Naive thymus-derived CD8-positive, alpha-beta T cell (primary cell): ENCODE measurements at regions not wholly inside any gene's neighbourhood (a gene's known extent, or its start where the extent isn't known, plus 50 kb on each side); places are given as distances from the start of the nearest gene placed in this dataset.
"Not testable (repeated sequence)": the region's sequence is repeated elsewhere in the genome, so short reads cannot be mapped to it uniquely, and the experiment has no call there.

ENCODE experiments used
- ATAC-seq, 2 donors: fragments of 150-1000 bp; cut with Tn5 transposase in 1 of 2; sonication (Bioruptor Pico), chemical (Tn5 transposase) in 1 of 2; 1 replicate in 1 of 2; 2 replicates in 1 of 2; pipeline ENCODE4 v1.10.0; 2021; ENCODE audit warnings: mild to moderate bottlenecking in 2 of 2, moderate library complexity in 2 of 2
- POLR2A ChIA-PET: fragments of 350-600 bp; sonication (Branson Sonifier 250); formaldehyde crosslinking; loops from one replicate; lab custom pipeline; 2021; ENCODE audit warnings: antibody characterized with exemption; lab: Charles Lee
- DNase-seq, 10 donors: peaks; one replicate each; pipeline versions ENCODE4 v3.0.0 to v3.0.0-alpha.2; 2020 to 2022
- H3K27ac Mint-ChIP-seq, 10 donors: one replicate each; pipeline ENCODE4 v1.8.0; 2020 to 2022; ENCODE audit warnings: mild to moderate bottlenecking in 10 of 10, mixed read lengths in 10 of 10, moderate library complexity in 4 of 10, inconsistent platforms in 1 of 10
- H3K27me3 Mint-ChIP-seq, 5 donors: one replicate each; pipeline ENCODE4 v1.8.0; 2021 to 2022; ENCODE audit warnings: mixed read lengths in 5 of 5
- H3K36me3 Mint-ChIP-seq, 3 donors: one replicate each; pipeline ENCODE4 v1.8.0; 2020 to 2022; ENCODE audit warnings: mixed read lengths in 3 of 3, mild to moderate bottlenecking in 2 of 3, inconsistent platforms in 1 of 3
- H3K4me1 Mint-ChIP-seq, 4 donors: one replicate each; pipeline ENCODE4 v1.8.0; 2021 to 2022; ENCODE audit warnings: mixed read lengths in 4 of 4
- H3K4me3 Mint-ChIP-seq, 10 donors: one replicate each; pipeline ENCODE4 v1.8.0; 2020 to 2022; ENCODE audit warnings: mild to moderate bottlenecking in 10 of 10, mixed read lengths in 10 of 10, moderate library complexity in 6 of 10, inconsistent platforms in 1 of 10
- H3K9me3 Mint-ChIP-seq, 9 donors: one replicate each; pipeline ENCODE4 v1.8.0; 2020 to 2022; ENCODE audit warnings: mixed read lengths in 9 of 9, mild to moderate bottlenecking in 3 of 9, inconsistent platforms in 1 of 9, moderate library complexity in 1 of 9

DNA sequence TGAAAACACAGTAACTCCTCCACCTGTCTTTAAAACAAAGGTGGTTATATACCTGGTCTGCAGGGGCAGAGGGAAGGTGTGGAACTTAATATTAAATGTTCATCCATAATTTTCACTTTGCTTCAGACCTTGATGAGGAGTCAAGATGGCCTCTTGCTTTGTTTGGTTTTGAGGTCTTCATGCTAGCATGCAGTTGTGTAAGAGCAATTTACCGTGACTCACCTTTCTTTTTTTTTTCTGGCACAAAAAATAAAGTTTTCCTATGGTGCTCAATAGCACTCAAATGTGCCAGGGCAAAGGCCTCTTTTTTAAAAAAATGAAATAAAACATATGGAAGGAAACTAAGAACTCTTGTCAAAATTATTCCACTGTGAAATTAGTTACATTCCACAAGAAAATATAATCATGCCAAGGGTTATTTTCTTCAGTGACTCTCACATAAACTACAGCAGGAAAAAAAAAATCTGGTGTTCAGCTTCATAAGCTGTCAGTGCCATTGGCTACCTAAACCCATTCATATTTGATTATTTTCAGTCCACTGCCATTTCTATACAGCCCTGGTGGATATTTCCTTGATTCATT lies 128.2 kb downstream of the SLC7A11 start:
- Mint-ChIP-seq H3K4me1 (peaks cover 0 to 9% (median 0%) of the 10 kb centered on the region in 4 donors), H3K9me3 (no peaks in the 10 kb centered on the region), H3K27me3 (peaks cover 0 to 8% (median 0%) of the 10 kb centered on the region in 5 donors), H3K36me3 (no peaks in the 10 kb centered on the region), H3K27ac (no peak overlapping the region), H3K4me3 (no peak overlapping the region)
- POLR2A ChIA-PET, result no interaction called here
- DNase-seq (no peak), ATAC-seq (no peak)

DNA sequence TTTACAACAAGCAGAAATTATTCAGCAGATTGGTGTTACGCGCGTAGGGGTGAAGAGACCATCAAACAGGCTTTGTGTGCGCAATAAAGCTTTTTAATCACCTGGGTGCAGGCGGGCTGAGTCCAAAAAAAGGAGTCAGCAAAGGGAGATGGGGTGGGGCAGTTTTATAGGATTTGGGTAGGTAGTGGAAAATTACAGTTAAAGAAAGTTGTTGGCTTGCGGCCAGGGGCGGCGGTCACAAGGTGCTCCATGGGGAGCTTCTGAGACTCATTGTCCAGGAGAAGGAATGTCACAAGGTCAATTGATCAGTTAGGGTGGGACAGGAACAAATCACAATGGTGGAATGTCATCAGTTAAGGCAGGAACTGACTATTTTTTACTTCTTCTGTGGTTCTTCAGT lies 129.3 kb downstream of the SLC7A11 start:
- ATAC-seq, H3K36me3 Mint-ChIP-seq, H3K27me3 Mint-ChIP-seq, H3K27ac Mint-ChIP-seq, H3K4me3 Mint-ChIP-seq, H3K9me3 Mint-ChIP-seq, DNase-seq, H3K4me1 Mint-ChIP-seq, POLR2A ChIA-PET: not testable (repeated sequence)

- Mint-ChIP-seq H3K9me3 (no peaks in the 10 kb centered on the region), H3K36me3 (no peaks in the 10 kb centered on the region), H3K27ac (no peak overlapping the region), H3K27me3 (peaks cover 0 to 8% (median 0%) of the 10 kb centered on the region in 5 donors), H3K4me3 (no peak overlapping the region), H3K4me1 (peaks cover 0 to 9% (median 0%) of the 10 kb centered on the region in 4 donors)
- no peak for ATAC-seq
- POLR2A ChIA-PET, result no interaction called here
- DNase-seq, result no peak
Observed at GRCh38 chr4:138112389-138112788, 129.8 kb downstream of the SLC7A11 start.

DNA sequence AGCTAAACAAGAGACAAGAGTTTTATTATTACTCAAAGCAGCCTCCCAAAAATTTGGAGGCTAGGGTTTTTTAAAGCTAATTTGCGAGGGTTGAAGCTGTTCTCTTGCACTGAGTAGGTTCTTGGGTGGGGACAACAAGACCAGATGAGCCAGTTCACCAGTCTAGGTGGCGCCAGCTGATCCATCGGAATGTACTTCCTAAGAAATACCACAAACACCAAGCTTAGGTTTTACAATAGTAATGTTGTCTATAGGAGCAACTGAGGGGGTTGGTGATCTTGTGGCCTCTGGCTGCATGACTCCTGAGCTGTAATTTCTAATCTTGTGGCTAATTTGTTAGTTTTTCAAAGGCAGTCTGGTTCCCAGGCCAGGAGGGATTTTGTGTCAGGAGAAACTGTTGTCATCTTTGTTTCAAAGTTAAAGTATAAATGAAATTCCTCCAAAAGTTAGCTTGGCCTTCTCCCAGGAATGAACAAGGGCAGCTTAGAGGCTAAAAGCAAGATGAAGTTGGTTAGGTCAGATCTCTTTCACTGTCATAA lies 130.6 kb downstream of the SLC7A11 start:
- Mint-ChIP-seq H3K36me3 (no peaks in the 10 kb centered on the region), H3K27ac (no peak overlapping the region), H3K4me3 (no peak overlapping the region), H3K27me3 (peaks cover 0 to 8% (median 0%) of the 10 kb centered on the region in 5 donors), H3K9me3 (no peaks in the 10 kb centered on the region), H3K4me1 (peaks cover 0 to 9% (median 0%) of the 10 kb centered on the region in 4 donors)
- DNase-seq (no peak), ATAC-seq (no peak)
- POLR2A ChIA-PET, result no interaction called here

GRCh38 chr4:138110815-138111214 lies 131.3 kb downstream of the SLC7A11 start:
- DNase-seq (no peak), ATAC-seq (no peak)
- H3K4me3 Mint-ChIP-seq, result no peak overlapping the region
- peaks cover 0 to 8% (median 0%) of the 10 kb centered on the region in 5 donors for H3K27me3 Mint-ChIP-seq
- no peaks in the 10 kb centered on the region for H3K36me3 Mint-ChIP-seq
- no peaks in the 10 kb centered on the region for H3K9me3 Mint-ChIP-seq
- peaks cover 0 to 9% (median 0%) of the 10 kb centered on the region in 4 donors for H3K4me1 Mint-ChIP-seq
- no peak overlapping the region for H3K27ac Mint-ChIP-seq
- POLR2A ChIA-PET, result no interaction called here

DNA sequence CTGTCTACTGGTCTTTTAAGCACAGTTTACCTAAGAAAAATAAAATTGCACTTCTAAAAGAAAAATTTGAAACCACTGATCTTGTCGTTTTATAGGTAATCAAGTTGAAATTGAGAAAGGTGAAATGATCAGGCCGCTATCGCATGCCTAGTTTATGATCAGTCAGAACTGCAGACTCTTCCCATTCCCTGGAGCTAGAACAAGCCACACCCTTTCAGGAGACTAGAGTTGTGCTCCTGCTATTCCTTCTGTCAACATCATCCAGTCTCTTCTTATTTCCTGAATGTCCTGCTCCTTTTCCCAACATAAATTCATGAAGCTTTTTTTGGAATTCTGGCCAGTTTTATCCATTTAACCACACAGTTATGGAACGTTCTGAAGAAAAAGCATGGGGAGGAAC lies 135.1 kb downstream of the SLC7A11 start:
- H3K36me3 Mint-ChIP-seq, result no peaks in the 10 kb centered on the region
- H3K4me1 Mint-ChIP-seq, result no peaks in the 10 kb centered on the region
- DNase-seq (no peak), ATAC-seq (no peak)
- POLR2A ChIA-PET, result no interaction called here
- H3K27ac Mint-ChIP-seq, result no peak overlapping the region
- H3K9me3 Mint-ChIP-seq, result no peaks in the 10 kb centered on the region
- no peaks in the 10 kb centered on the region for H3K27me3 Mint-ChIP-seq
- no peak overlapping the region for H3K4me3 Mint-ChIP-seq

- DNase-seq, result no peak
- Mint-ChIP-seq H3K4me1 (no peaks in the 10 kb centered on the region), H3K27ac (no peak overlapping the region), H3K27me3 (no peaks in the 10 kb centered on the region), H3K4me3 (no peak overlapping the region), H3K36me3 (no peaks in the 10 kb centered on the region), H3K9me3 (no peaks in the 10 kb centered on the region)
- POLR2A ChIA-PET, result no interaction called here
- no peak for ATAC-seq
Observed at GRCh38 chr4:138105331-138105730, 136.8 kb downstream of the SLC7A11 start.

GRCh38 chr4:138104284-138104680 lies 137.9 kb downstream of the SLC7A11 start:
- H3K4me3 Mint-ChIP-seq, result no peak overlapping the region
- DNase-seq, result no peak
- H3K27ac Mint-ChIP-seq, result no peak overlapping the region
- H3K27me3 Mint-ChIP-seq, result no peaks in the 10 kb centered on the region
- no peaks in the 10 kb centered on the region for H3K9me3 Mint-ChIP-seq
- H3K4me1 Mint-ChIP-seq, result no peaks in the 10 kb centered on the region
- no peaks in the 10 kb centered on the region for H3K36me3 Mint-ChIP-seq
- no peak for ATAC-seq
- POLR2A ChIA-PET, result no interaction called here

- Mint-ChIP-seq H3K9me3 (no peaks in the 10 kb centered on the region), H3K4me3 (no peak overlapping the region), H3K27me3 (no peaks in the 10 kb centered on the region), H3K27ac (no peak overlapping the region), H3K36me3 (no peaks in the 10 kb centered on the region), H3K4me1 (no peaks in the 10 kb centered on the region)
- POLR2A ChIA-PET, result no interaction called here
- ATAC-seq (no peak), DNase-seq (no peak)
Observed at GRCh38 chr4:138103597-138104283, 138.4 kb downstream of the SLC7A11 start.

DNA sequence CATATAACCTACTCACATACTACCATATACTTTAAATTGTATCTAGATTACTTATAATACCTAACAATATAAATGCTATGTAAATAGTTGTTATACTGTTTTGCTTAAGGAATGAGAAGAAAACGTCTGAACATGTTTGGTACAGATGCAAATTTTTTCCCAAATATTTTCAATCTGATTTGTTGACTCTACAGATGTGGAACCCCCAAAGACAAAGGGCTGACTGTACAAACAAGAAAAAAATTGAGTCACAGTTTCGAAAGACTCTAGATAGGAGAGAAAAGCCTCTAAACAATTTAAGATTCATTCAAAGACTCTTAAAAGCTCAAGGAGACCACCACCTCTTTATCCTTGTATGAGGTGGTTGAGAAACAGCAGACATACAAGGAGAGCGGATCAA lies 142.8 kb downstream of the SLC7A11 start:
- Mint-ChIP-seq H3K27me3 (peaks cover 0 to 2% (median 0%) of the 10 kb centered on the region in 5 donors), H3K27ac (no peak overlapping the region), H3K9me3 (no peaks in the 10 kb centered on the region), H3K36me3 (no peaks in the 10 kb centered on the region), H3K4me3 (no peak overlapping the region), H3K4me1 (no peaks in the 10 kb centered on the region)
- DNase-seq (no peak), ATAC-seq (no peak)
- POLR2A ChIA-PET, result no interaction called here

GRCh38 chr4:138097912-138098600 lies 144.1 kb downstream of the SLC7A11 start:
- no peak overlapping the region for H3K27ac Mint-ChIP-seq
- no peak for ATAC-seq
- peaks cover 0 to 3% (median 2%) of the 10 kb centered on the region in 5 donors for H3K27me3 Mint-ChIP-seq
- no peaks in the 10 kb centered on the region for H3K4me1 Mint-ChIP-seq
- H3K36me3 Mint-ChIP-seq, result no peaks in the 10 kb centered on the region
- POLR2A ChIA-PET, result no interaction called here
- H3K9me3 Mint-ChIP-seq, result no peaks in the 10 kb centered on the region
- no peak overlapping the region for H3K4me3 Mint-ChIP-seq
- no peak for DNase-seq

DNA sequence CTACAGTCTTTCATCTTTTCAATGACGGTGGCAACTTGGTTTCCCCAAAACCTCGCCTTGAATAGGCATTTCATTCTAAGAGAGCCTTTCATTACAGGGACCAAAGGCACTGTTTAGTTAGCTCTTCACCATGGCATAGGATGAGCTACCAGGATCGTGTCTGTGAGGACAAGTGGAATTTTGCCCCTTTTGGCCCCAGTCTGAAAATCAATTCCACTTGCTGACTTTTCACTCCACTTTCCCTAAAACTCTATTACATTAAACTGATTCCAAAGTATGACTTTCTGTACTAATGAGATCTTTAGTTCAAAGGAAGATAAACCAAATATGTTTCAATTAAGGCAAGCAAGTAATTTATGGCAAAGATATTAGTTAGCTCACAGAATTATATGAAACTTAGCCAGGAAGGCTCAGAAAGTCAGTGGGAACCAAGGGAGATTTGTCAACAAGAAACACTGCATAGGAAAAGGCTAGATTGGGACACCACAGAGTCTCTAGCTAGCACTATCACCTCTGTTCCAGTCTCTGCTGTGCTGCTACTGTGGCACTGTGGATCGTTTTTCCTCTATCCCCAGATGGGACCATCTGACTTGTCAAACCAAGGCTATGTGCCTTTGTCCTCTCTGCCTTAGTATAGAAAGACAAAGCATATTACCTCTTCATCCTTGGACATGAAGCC lies 145.6 kb downstream of the SLC7A11 start:
- Mint-ChIP-seq H3K36me3 (no peaks in the 10 kb centered on the region), H3K4me1 (no peaks in the 10 kb centered on the region), H3K27me3 (peaks cover 0 to 12% (median 4%) of the 10 kb centered on the region in 5 donors), H3K4me3 (no peak overlapping the region), H3K27ac (no peak overlapping the region), H3K9me3 (no peaks in the 10 kb centered on the region)
- POLR2A ChIA-PET, result no interaction called here
- DNase-seq (no peak), ATAC-seq (no peak)

DNA sequence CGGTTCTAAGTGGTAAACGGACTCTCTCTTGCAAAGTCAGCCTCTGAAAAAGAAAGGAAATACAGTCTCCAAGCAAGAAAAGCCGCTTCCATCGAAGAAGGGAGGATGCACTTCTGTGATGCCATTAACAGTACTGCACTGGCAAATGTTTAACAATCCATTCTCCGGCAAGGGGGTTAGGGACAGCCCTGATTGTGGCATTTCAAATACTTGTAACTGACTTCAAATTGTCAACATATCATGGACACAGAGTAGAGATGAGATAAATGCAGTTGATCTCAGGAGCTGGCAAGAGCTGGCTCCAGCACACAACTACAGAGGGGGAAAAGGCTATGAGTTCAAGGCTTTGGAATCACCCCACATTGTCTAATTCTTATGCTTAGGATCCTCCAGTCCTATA lies 146.8 kb downstream of the SLC7A11 start:
- no peaks in the 10 kb centered on the region for H3K9me3 Mint-ChIP-seq
- POLR2A ChIA-PET, result no interaction called here
- DNase-seq, result no peak

More for the DNA sequence above, 146.8 kb downstream of the SLC7A11 start:
- H3K36me3 Mint-ChIP-seq, result no peaks in the 10 kb centered on the region
- H3K27me3 Mint-ChIP-seq, result peaks cover 0 to 14% (median 5%) of the 10 kb centered on the region in 5 donors
- no peak overlapping the region for H3K27ac Mint-ChIP-seq
- H3K4me3 Mint-ChIP-seq, result no peak overlapping the region
- no peak for ATAC-seq
- H3K4me1 Mint-ChIP-seq, result no peaks in the 10 kb centered on the region
